ENCODE measurements at regions not wholly inside any gene's neighbourhood (a gene's known extent, or its start where the extent isn't known, plus 50 kb on each side); places are given as distances from the start of the nearest gene placed in this dataset.

GRCh38 chrX:110408949-110409588 lies 50.4 kb downstream of the RTL9 start:
- Histone ChIP-seq H3K4me1 (ENCODE audit: control insufficient read depth, insufficient read depth, low read length) (peaks cover 29% of the 10 kb centered on the region), H3K4me3 (ENCODE audit: low read depth, low read length) (no peak overlapping the region), H3K9ac (ENCODE audit: low read length) (no peak overlapping the region), H3K9me3 (ENCODE audit: control insufficient read depth, insufficient read depth, low read depth, low read length) (no peaks in the 10 kb centered on the region), H3K27me3 (ENCODE audit: control insufficient read depth, insufficient read depth, low read length) (peaks cover 15% of the 10 kb centered on the region; the same call in 1 of the 2 replicates), H3K27ac (ENCODE audit: low read depth, low read length) (no peak overlapping the region), H3K36me3 (ENCODE audit: control insufficient read depth, insufficient read depth, low read length) (no peaks in the 10 kb centered on the region)

- Histone ChIP-seq H3K9ac (ENCODE audit: low read length) (no peak overlapping the region), H3K9me3 (ENCODE audit: control insufficient read depth, insufficient read depth, low read depth, low read length) (no peaks in the 10 kb centered on the region), H3K27me3 (ENCODE audit: control insufficient read depth, insufficient read depth, low read length) (peaks cover 22% of the 10 kb centered on the region; the same call in 1 of the 2 replicates), H3K36me3 (ENCODE audit: control insufficient read depth, insufficient read depth, low read length) (no peaks in the 10 kb centered on the region), H3K27ac (ENCODE audit: low read depth, low read length) (no peak overlapping the region), H3K4me3 (ENCODE audit: low read depth, low read length) (no peak overlapping the region), H3K4me1 (ENCODE audit: control insufficient read depth, insufficient read depth, low read length) (peaks cover 21% of the 10 kb centered on the region)
Observed at GRCh38 chrX:110409925-110410324, 51.3 kb downstream of the RTL9 start.

- H3K4me1 ChIP-seq (ENCODE audit: control insufficient read depth, insufficient read depth, low read length): peaks cover 14% of the 10 kb centered on the region
- H3K27ac ChIP-seq (ENCODE audit: low read depth, low read length): no peak overlapping the region
- no peaks in the 10 kb centered on the region for H3K9me3 ChIP-seq (ENCODE audit: control insufficient read depth, insufficient read depth, low read depth, low read length)
- no peak overlapping the region for H3K9ac ChIP-seq (ENCODE audit: low read length)
- no peaks in the 10 kb centered on the region for H3K36me3 ChIP-seq (ENCODE audit: control insufficient read depth, insufficient read depth, low read length)
- H3K4me3 ChIP-seq (ENCODE audit: low read depth, low read length): no peak overlapping the region
- peaks cover 22% of the 10 kb centered on the region; the same call in 1 of the 2 replicates for H3K27me3 ChIP-seq (ENCODE audit: control insufficient read depth, insufficient read depth, low read length)
Observed at GRCh38 chrX:110410603-110411002, 52.0 kb downstream of the RTL9 start.

- Histone ChIP-seq H3K9me3 (ENCODE audit: control insufficient read depth, insufficient read depth, low read depth, low read length) (no peaks in the 10 kb centered on the region), H3K27me3 (ENCODE audit: control insufficient read depth, insufficient read depth, low read length) (peaks cover 22% of the 10 kb centered on the region; the same call in 1 of the 2 replicates), H3K9ac (ENCODE audit: low read length) (no peak overlapping the region), H3K36me3 (ENCODE audit: control insufficient read depth, insufficient read depth, low read length) (no peaks in the 10 kb centered on the region), H3K4me1 (ENCODE audit: control insufficient read depth, insufficient read depth, low read length) (peaks cover 10% of the 10 kb centered on the region; the same call in 1 of the 2 replicates), H3K27ac (ENCODE audit: low read depth, low read length) (no peak overlapping the region), H3K4me3 (ENCODE audit: low read depth, low read length) (no peak overlapping the region)
Observed at GRCh38 chrX:110412971-110413726, 54.5 kb downstream of the RTL9 start.

- Histone ChIP-seq H3K27me3 (ENCODE audit: control insufficient read depth, insufficient read depth, low read length) (peaks cover 22% of the 10 kb centered on the region; the same call in 1 of the 2 replicates), H3K9ac (ENCODE audit: low read length) (no peak overlapping the region), H3K4me1 (ENCODE audit: control insufficient read depth, insufficient read depth, low read length) (peaks cover 15% of the 10 kb centered on the region), H3K9me3 (ENCODE audit: control insufficient read depth, insufficient read depth, low read depth, low read length) (no peaks in the 10 kb centered on the region), H3K27ac (ENCODE audit: low read depth, low read length) (no peak overlapping the region), H3K36me3 (ENCODE audit: control insufficient read depth, insufficient read depth, low read length) (no peaks in the 10 kb centered on the region), H3K4me3 (ENCODE audit: low read depth, low read length) (no peak overlapping the region)
Observed at GRCh38 chrX:110413727-110414124, 55.1 kb downstream of the RTL9 start.

GRCh38 chrX:110414273-110414672 lies 55.6 kb downstream of the RTL9 start:
- Histone ChIP-seq H3K27me3 (ENCODE audit: control insufficient read depth, insufficient read depth, low read length) (peaks cover 24% of the 10 kb centered on the region), H3K27ac (ENCODE audit: low read depth, low read length) (no peak overlapping the region), H3K36me3 (ENCODE audit: control insufficient read depth, insufficient read depth, low read length) (no peaks in the 10 kb centered on the region), H3K9ac (ENCODE audit: low read length) (no peak overlapping the region), H3K9me3 (ENCODE audit: control insufficient read depth, insufficient read depth, low read depth, low read length) (no peaks in the 10 kb centered on the region), H3K4me3 (ENCODE audit: low read depth, low read length) (no peak overlapping the region), H3K4me1 (ENCODE audit: control insufficient read depth, insufficient read depth, low read length) (peaks cover 20% of the 10 kb centered on the region)

- no peak overlapping the region for H3K9ac ChIP-seq (ENCODE audit: low read length)
- H3K4me1 ChIP-seq (ENCODE audit: control insufficient read depth, insufficient read depth, low read length): peaks cover 17% of the 10 kb centered on the region
- H3K9me3 ChIP-seq (ENCODE audit: control insufficient read depth, insufficient read depth, low read depth, low read length): no peaks in the 10 kb centered on the region
- H3K27ac ChIP-seq (ENCODE audit: low read depth, low read length): no peak overlapping the region
- no peak overlapping the region for H3K4me3 ChIP-seq (ENCODE audit: low read depth, low read length)
- peaks cover 29% of the 10 kb centered on the region for H3K27me3 ChIP-seq (ENCODE audit: control insufficient read depth, insufficient read depth, low read length)
- no peaks in the 10 kb centered on the region for H3K36me3 ChIP-seq (ENCODE audit: control insufficient read depth, insufficient read depth, low read length)
Observed at GRCh38 chrX:110414679-110415439, 56.2 kb downstream of the RTL9 start.

- Histone ChIP-seq H3K36me3 (ENCODE audit: control insufficient read depth, insufficient read depth, low read length) (no peaks in the 10 kb centered on the region), H3K4me1 (ENCODE audit: control insufficient read depth, insufficient read depth, low read length) (peaks cover 15% of the 10 kb centered on the region), H3K9ac (ENCODE audit: low read length) (no peak overlapping the region), H3K9me3 (ENCODE audit: control insufficient read depth, insufficient read depth, low read depth, low read length) (no peaks in the 10 kb centered on the region), H3K27ac (ENCODE audit: low read depth, low read length) (no peak overlapping the region), H3K27me3 (ENCODE audit: control insufficient read depth, insufficient read depth, low read length) (peaks cover 33% of the 10 kb centered on the region), H3K4me3 (ENCODE audit: low read depth, low read length) (no peak overlapping the region)
Observed at GRCh38 chrX:110415440-110416170, 57.0 kb downstream of the RTL9 start.

GRCh38 chrX:110417128-110417527 lies 58.5 kb downstream of the RTL9 start:
- no peak overlapping the region for H3K9ac ChIP-seq (ENCODE audit: low read length)
- no peak overlapping the region for H3K4me3 ChIP-seq (ENCODE audit: low read depth, low read length)
- H3K9me3 ChIP-seq (ENCODE audit: control insufficient read depth, insufficient read depth, low read depth, low read length): no peaks in the 10 kb centered on the region
- H3K27me3 ChIP-seq (ENCODE audit: control insufficient read depth, insufficient read depth, low read length): peaks cover 44% of the 10 kb centered on the region
- H3K27ac ChIP-seq (ENCODE audit: low read depth, low read length): no peak overlapping the region
- peaks cover 15% of the 10 kb centered on the region for H3K4me1 ChIP-seq (ENCODE audit: control insufficient read depth, insufficient read depth, low read length)
- no peaks in the 10 kb centered on the region for H3K36me3 ChIP-seq (ENCODE audit: control insufficient read depth, insufficient read depth, low read length)

- H3K9ac ChIP-seq (ENCODE audit: low read length): no peak overlapping the region
- H3K4me1 ChIP-seq (ENCODE audit: control insufficient read depth, insufficient read depth, low read length): peaks cover 10% of the 10 kb centered on the region
- no peaks in the 10 kb centered on the region for H3K9me3 ChIP-seq (ENCODE audit: control insufficient read depth, insufficient read depth, low read depth, low read length)
- H3K27me3 ChIP-seq (ENCODE audit: control insufficient read depth, insufficient read depth, low read length): peaks cover 55% of the 10 kb centered on the region
- H3K36me3 ChIP-seq (ENCODE audit: control insufficient read depth, insufficient read depth, low read length): no peaks in the 10 kb centered on the region
- no peak overlapping the region for H3K27ac ChIP-seq (ENCODE audit: low read depth, low read length)
- no peak overlapping the region for H3K4me3 ChIP-seq (ENCODE audit: low read depth, low read length)
Observed at GRCh38 chrX:110418316-110419235, 59.9 kb downstream of the RTL9 start.
